MM.1S (cell line): ENCODE measurements at regions not wholly inside any gene's neighbourhood (a gene's known extent, or its start where the extent isn't known, plus 50 kb on each side); places are given as distances from the start of the nearest gene placed in this dataset.

Experiments used
- CTCF ChIP-seq: fragments of 300-600 bp; sonication (generic); IDR thresholded peaks from 2 replicates; pipeline ENCODE4 v1.5.1; 2016; ENCODE audit warnings: antibody characterized with exemption, low read length, mixed read lengths
- EZH2 ChIP-seq: fragments of 300-600 bp; sonication (generic); optimal IDR thresholded peaks from 2 replicates; pipeline ENCODE3; 2017; ENCODE audit warnings: low read depth, mild to moderate bottlenecking, antibody characterized with exemption, low read length, mixed read lengths
- EZH2phosphoT487 ChIP-seq: fragments of 300-600 bp; sonication (generic); IDR thresholded peaks from 2 replicates; pipeline ENCODE4 v1.6.1; 2018; ENCODE audit warnings: antibody characterized with exemption, low read length

DNA sequence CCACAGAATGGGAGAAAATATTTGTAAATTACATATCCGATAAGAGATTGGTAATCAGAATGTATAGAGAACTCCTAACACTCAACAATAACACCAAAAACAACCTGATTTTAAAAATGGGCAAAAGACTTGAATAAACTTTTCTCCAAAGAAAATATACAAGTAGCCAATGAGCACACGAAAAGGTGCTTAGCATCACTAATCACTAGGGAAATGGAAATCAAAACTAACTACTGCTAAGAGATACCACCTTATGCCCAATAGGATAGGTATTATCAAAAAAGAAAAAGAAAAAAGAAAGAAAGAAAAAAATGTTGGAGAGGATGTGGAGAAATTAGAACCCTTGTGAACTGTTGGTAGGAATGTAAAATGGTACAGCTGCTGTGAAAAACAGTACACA is 212.1 kb downstream of the TLR4 start:
- TF ChIP-seq EZH2 (no peak), CTCF (no peak), EZH2phosphoT487 (no peak)
